Mesendoderm (in vitro differentiated cells): ENCODE measurements at regions not wholly inside any gene's neighbourhood (a gene's known extent, or its start where the extent isn't known, plus 50 kb on each side); places are given as distances from the start of the nearest gene placed in this dataset.

Experiments used
- DNase-seq: peaks from one replicate; pipeline ENCODE4 v3.0.0; 2013
- H2AK5ac ChIP-seq: 2 replicates; pipeline ENCODE4 v1.6.1; 2013; ENCODE audit warnings: low read length, inconsistent platforms
- H2BK120ac ChIP-seq: 2 replicates; pipeline ENCODE4 v1.6.1; 2013; ENCODE audit warnings: low read depth, mild to moderate bottlenecking, low read length, moderate library complexity, mixed read lengths
- H2BK15ac ChIP-seq: replicated peaks from 2 replicates; pipeline ENCODE4 v1.6.1; 2013; ENCODE audit warnings: low read depth, mild to moderate bottlenecking, moderate library complexity
- H2BK5ac ChIP-seq: 2 replicates; pipeline ENCODE4 v1.6.1; 2013; ENCODE audit warnings: low read length, inconsistent platforms
- H3K18ac ChIP-seq: 2 replicates; pipeline ENCODE4 v1.6.1; 2013; ENCODE audit warnings: mild to moderate bottlenecking, low read length, mixed read lengths
- H3K23ac ChIP-seq: one replicate; pipeline ENCODE4 v1.6.1; 2013; ENCODE audit warnings: low read length
- H3K27ac ChIP-seq: 2 replicates; pipeline ENCODE4 v1.5.1; 2013; ENCODE audit warnings: low read depth, mild to moderate bottlenecking, inconsistent platforms, low read length, moderate library complexity
- H3K27me3 ChIP-seq: 2 replicates; pipeline ENCODE4 v1.6.1; 2013; ENCODE audit warnings: low read length, control low read depth, mild to moderate bottlenecking, inconsistent platforms; ENCODE audit not compliant: insufficient read depth, poor library complexity
- H3K36me3 ChIP-seq: 2 replicates; pipeline ENCODE4 v1.6.1; 2013; ENCODE audit warnings: low read length, inconsistent platforms; ENCODE audit not compliant: control insufficient read depth, insufficient read depth
- H3K4ac ChIP-seq: one replicate; pipeline ENCODE4 v1.6.1; 2013; ENCODE audit warnings: low read depth, mild to moderate bottlenecking, low read length, moderate library complexity
- H3K4me1 ChIP-seq: 2 replicates; pipeline ENCODE4 v1.6.1; 2013; ENCODE audit warnings: low read depth, low read length, inconsistent platforms; ENCODE audit not compliant: control insufficient read depth
- H3K4me2 ChIP-seq: 2 replicates; pipeline ENCODE4 v1.6.1; 2013; ENCODE audit warnings: low read length
- H3K4me3 ChIP-seq: 2 replicates; pipeline ENCODE4 v1.5.1; 2013; ENCODE audit warnings: mild to moderate bottlenecking, low read length
- H3K56ac ChIP-seq: one replicate; pipeline ENCODE4 v1.6.1; 2013; ENCODE audit warnings: low read length
- H3K79me1 ChIP-seq: 2 replicates; pipeline ENCODE4 v1.6.1; 2013; ENCODE audit warnings: low read length, inconsistent platforms
- H3K79me2 ChIP-seq: 2 replicates; pipeline ENCODE4 v1.6.1; 2013; ENCODE audit warnings: mild to moderate bottlenecking, low read length; ENCODE audit not compliant: control insufficient read depth, insufficient read depth
- H3K9ac ChIP-seq: 2 replicates; pipeline ENCODE4 v1.6.1; 2013; ENCODE audit warnings: low read length, inconsistent platforms
- H4K5ac ChIP-seq: one replicate; pipeline ENCODE4 v1.6.1; 2013; ENCODE audit warnings: low read length
- H4K8ac ChIP-seq: one replicate; pipeline ENCODE4 v1.6.1; 2013; ENCODE audit warnings: low read depth, mild to moderate bottlenecking, control low read depth, low read length, moderate library complexity
- WGBS: extraction: QIAGEN DNeasy Blood & Tissue Kit; methylation state at CpG from one replicate; pipeline ENCODE4 v1.1.7; 2013; ENCODE audit warnings: low lambda C conversion rate, missing lambda C conversion rate; ENCODE audit not compliant: insufficient coverage; ENCODE audit errors: extremely low coverage; 5-methylcytosine and 5-hydroxymethylcytosine counted together

GRCh38 chr11:37557990-37558389 lies 960.0 kb upstream of the RAG2 start:
- H3K36me3 ChIP-seq, result no peaks in the 10 kb centered on the region
- no peak overlapping the region for H2AK5ac ChIP-seq
- H3K9ac ChIP-seq, result no peak overlapping the region
- H3K4me3 ChIP-seq, result no peak overlapping the region
- H3K18ac ChIP-seq, result no peak overlapping the region
- no peak overlapping the region for H3K56ac ChIP-seq
- no peak overlapping the region for H3K4me2 ChIP-seq
- H3K4ac ChIP-seq, result no peak overlapping the region
- no peaks in the 10 kb centered on the region for H3K4me1 ChIP-seq
- H3K27me3 ChIP-seq, result no peaks in the 10 kb centered on the region
- no peak overlapping the region for H4K5ac ChIP-seq
- no peak overlapping the region for H2BK5ac ChIP-seq
- no peak overlapping the region for H2BK15ac ChIP-seq
- no peaks in the 10 kb centered on the region for H3K79me1 ChIP-seq
- no CpG with 5 or more reads among the region's 1 CpG for WGBS
- DNase-seq, result no peak
- H3K23ac ChIP-seq, result no peak overlapping the region
- H4K8ac ChIP-seq, result no peak overlapping the region
- no peaks in the 10 kb centered on the region for H3K79me2 ChIP-seq
- no peak overlapping the region for H3K27ac ChIP-seq
- no peak overlapping the region for H2BK120ac ChIP-seq

DNA sequence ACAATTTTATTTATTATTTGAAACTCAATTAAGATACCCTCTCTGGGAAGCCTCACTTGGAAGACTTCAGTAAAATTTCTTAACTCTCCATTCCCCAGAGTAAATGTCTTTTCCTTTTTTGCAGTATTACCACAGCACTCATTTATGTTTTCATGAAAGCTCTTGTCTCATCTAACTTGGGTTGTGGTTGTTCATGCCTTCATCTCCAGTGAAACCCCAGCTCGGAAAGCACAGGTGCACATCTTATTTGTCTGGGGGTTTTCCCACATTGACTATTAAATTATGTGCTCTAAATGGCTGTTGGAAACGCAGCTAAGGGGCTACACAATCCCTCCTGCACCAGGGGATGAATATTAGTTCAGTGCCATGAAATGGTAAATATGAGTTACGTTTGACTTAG lies 954.2 kb upstream of the RAG2 start:
- no peak overlapping the region for H3K18ac ChIP-seq
- H2BK15ac ChIP-seq, result no peak overlapping the region
- H3K56ac ChIP-seq, result no peak overlapping the region
- H4K5ac ChIP-seq, result no peak overlapping the region
- H3K79me2 ChIP-seq, result no peaks in the 10 kb centered on the region
- H3K27me3 ChIP-seq, result no peaks in the 10 kb centered on the region
- no peaks in the 10 kb centered on the region for H3K36me3 ChIP-seq
- H3K4ac ChIP-seq, result no peak overlapping the region
- no peaks in the 10 kb centered on the region for H3K79me1 ChIP-seq
- no peak overlapping the region for H3K23ac ChIP-seq
- no peak for DNase-seq
- H3K4me3 ChIP-seq, result no peak overlapping the region
- no peak overlapping the region for H3K27ac ChIP-seq
- no peak overlapping the region for H3K4me2 ChIP-seq
- no CpG with 5 or more reads among the region's 3 CpGs for WGBS
- no peak overlapping the region for H4K8ac ChIP-seq
- no peak overlapping the region for H3K9ac ChIP-seq
- no peak overlapping the region for H2BK120ac ChIP-seq
- no peak overlapping the region for H2BK5ac ChIP-seq
- H3K4me1 ChIP-seq, result no peaks in the 10 kb centered on the region
- H2AK5ac ChIP-seq, result no peak overlapping the region

DNA sequence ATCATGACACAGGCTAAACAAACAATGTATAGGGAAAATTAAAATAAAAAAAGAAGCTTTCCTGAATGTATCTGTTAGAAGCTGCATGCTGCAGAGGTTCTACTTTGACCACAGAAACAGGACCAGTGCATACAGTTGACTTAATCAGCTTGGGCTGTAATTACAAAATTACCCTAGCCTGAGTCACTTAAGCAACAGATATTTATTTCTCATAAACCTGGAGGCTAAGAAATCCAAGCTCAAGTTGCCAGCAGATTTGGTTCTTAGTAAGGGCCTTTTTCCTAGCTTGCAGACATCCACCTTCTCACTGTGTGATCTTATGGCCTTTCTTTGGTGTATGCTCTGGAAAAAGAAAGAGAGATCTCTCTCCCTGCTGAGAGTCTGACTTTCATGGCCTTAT lies 946.5 kb upstream of the RAG2 start:
- Histone ChIP-seq H2BK15ac (no peak overlapping the region), H3K79me2 (no peaks in the 10 kb centered on the region), H3K27ac (no peak overlapping the region), H3K79me1 (no peaks in the 10 kb centered on the region), H3K23ac (no peak overlapping the region), H3K9ac (no peak overlapping the region), H3K4ac (no peak overlapping the region), H3K4me1 (no peaks in the 10 kb centered on the region), H3K27me3 (no peaks in the 10 kb centered on the region), H3K56ac (no peak overlapping the region), H3K18ac (no peak overlapping the region), H2BK120ac (no peak overlapping the region), H3K4me2 (no peak overlapping the region), H4K8ac (no peak overlapping the region), H2BK5ac (no peak overlapping the region), H3K4me3 (no peak overlapping the region), H2AK5ac (no peak overlapping the region), H4K5ac (no peak overlapping the region), H3K36me3 (no peaks in the 10 kb centered on the region)
- no peak for DNase-seq

DNA sequence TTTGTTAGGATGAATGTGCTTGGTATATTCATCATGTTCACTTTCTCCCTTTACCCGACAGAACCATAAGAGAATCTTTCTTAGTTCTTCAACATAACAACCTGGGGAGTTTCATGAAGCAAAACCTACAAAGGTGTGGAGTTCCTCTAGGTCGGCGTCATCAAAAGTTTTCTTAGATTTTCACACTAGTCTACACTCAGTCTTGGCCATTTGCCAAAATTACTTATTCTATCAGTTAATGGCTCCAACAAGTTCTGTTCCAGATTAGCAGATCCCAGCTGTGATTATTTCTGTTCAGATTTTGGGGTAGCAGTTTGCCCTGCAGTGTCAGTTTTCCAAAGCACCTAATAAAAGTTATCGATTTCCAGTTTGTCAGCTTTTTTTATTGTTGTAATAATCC lies 935.8 kb upstream of the RAG2 start:
- H3K4ac ChIP-seq, result no peak overlapping the region
- no peak overlapping the region for H3K27ac ChIP-seq
- no peaks in the 10 kb centered on the region for H3K36me3 ChIP-seq
- no peak overlapping the region for H3K56ac ChIP-seq
- no CpG with 5 or more reads among the region's 4 CpGs for WGBS
- H3K27me3 ChIP-seq, result no peaks in the 10 kb centered on the region
- no peak overlapping the region for H3K23ac ChIP-seq
- H4K8ac ChIP-seq, result no peak overlapping the region
- no peaks in the 10 kb centered on the region for H3K4me1 ChIP-seq
- DNase-seq, result no peak
- H4K5ac ChIP-seq, result no peak overlapping the region
- H3K4me2 ChIP-seq, result no peak overlapping the region
- H2BK120ac ChIP-seq, result no peak overlapping the region
- H3K9ac ChIP-seq, result no peak overlapping the region
- no peak overlapping the region for H2BK5ac ChIP-seq
- H3K18ac ChIP-seq, result peak overlapping the region; percentile 39
- no peak overlapping the region for H2BK15ac ChIP-seq
- no peak overlapping the region for H2AK5ac ChIP-seq
- H3K4me3 ChIP-seq, result no peak overlapping the region
- no peaks in the 10 kb centered on the region for H3K79me2 ChIP-seq
- no peaks in the 10 kb centered on the region for H3K79me1 ChIP-seq

- no peaks in the 10 kb centered on the region for H3K27me3 ChIP-seq
- no peak overlapping the region for H3K4me3 ChIP-seq
Measured at GRCh38 chr11:37533087-37533486, 935.1 kb upstream of the RAG2 start.

GRCh38 chr11:37532271-37532670 lies 934.2 kb upstream of the RAG2 start:
- no peak overlapping the region for H4K8ac ChIP-seq
- no peaks in the 10 kb centered on the region for H3K79me1 ChIP-seq
- H2BK15ac ChIP-seq, result no peak overlapping the region
- no peak overlapping the region for H2AK5ac ChIP-seq
- no peak overlapping the region for H3K4me3 ChIP-seq
- H3K4me2 ChIP-seq, result no peak overlapping the region
- H3K27ac ChIP-seq, result no peak overlapping the region
- no CpG with 5 or more reads among the region's 2 CpGs for WGBS
- no peak overlapping the region for H3K23ac ChIP-seq
- no peaks in the 10 kb centered on the region for H3K27me3 ChIP-seq
- no peak overlapping the region for H3K4ac ChIP-seq
- H3K4me1 ChIP-seq, result no peaks in the 10 kb centered on the region
- H4K5ac ChIP-seq, result no peak overlapping the region
- no peak overlapping the region for H2BK120ac ChIP-seq
- H3K79me2 ChIP-seq, result no peaks in the 10 kb centered on the region
- no peak overlapping the region for H2BK5ac ChIP-seq
- H3K56ac ChIP-seq, result no peak overlapping the region
- DNase-seq, result no peak
- no peak overlapping the region for H3K18ac ChIP-seq
- H3K36me3 ChIP-seq, result no peaks in the 10 kb centered on the region
- no peak overlapping the region for H3K9ac ChIP-seq

More at GRCh38 chr11:37533087-37533486, 935.1 kb upstream of the RAG2 start:
- no peak overlapping the region for H3K27ac ChIP-seq
- H3K18ac ChIP-seq, result no peak overlapping the region
- no peaks in the 10 kb centered on the region for H3K79me1 ChIP-seq
- no peak overlapping the region for H3K56ac ChIP-seq
- H3K36me3 ChIP-seq, result no peaks in the 10 kb centered on the region
- no peaks in the 10 kb centered on the region for H3K4me1 ChIP-seq
- H3K23ac ChIP-seq, result no peak overlapping the region
- no peak overlapping the region for H2AK5ac ChIP-seq
- DNase-seq, result no peak
- no peak overlapping the region for H4K5ac ChIP-seq
- H2BK15ac ChIP-seq, result no peak overlapping the region
- H3K4me2 ChIP-seq, result no peak overlapping the region
- no peak overlapping the region for H2BK120ac ChIP-seq
- no peaks in the 10 kb centered on the region for H3K79me2 ChIP-seq
- H4K8ac ChIP-seq, result no peak overlapping the region
- H3K4ac ChIP-seq, result no peak overlapping the region
- no peak overlapping the region for H2BK5ac ChIP-seq
- WGBS, result no CpG with 5 or more reads among the region's 2 CpGs
- no peak overlapping the region for H3K9ac ChIP-seq
